ENCODE measurements at regions not wholly inside any gene's neighbourhood (a gene's known extent, or its start where the extent isn't known, plus 50 kb on each side); places are given as distances from the start of the nearest gene placed in this dataset.

- Histone ChIP-seq H3K4me1 (replicated peaks in 1 of 2; ENCODE audit: control insufficient read depth in 2 of 2, insufficient read depth in 2 of 2, low read length in 2 of 2) (no peaks in the 10 kb centered on the region), H3K9me3 (replicated peaks; ENCODE audit: control insufficient read depth, insufficient read depth, low read depth, low read length) (no peaks in the 10 kb centered on the region), H3K9me1 (ENCODE audit: control insufficient read depth, insufficient read depth, low read length) (no peaks in the 10 kb centered on the region), H3K9ac (ENCODE audit: insufficient read depth in 1 of 2, low read depth in 2 of 2, low read length in 2 of 2) (no peak overlapping the region), H3K4me3 (no peak overlapping the region), H3K4me2 (ENCODE audit: insufficient read depth, low read length) (no peak overlapping the region), H3K79me2 (ENCODE audit: control insufficient read depth, insufficient read depth, low read length) (no peaks in the 10 kb centered on the region), H2AFZ (ENCODE audit: low read depth, low read length) (no peak overlapping the region), H4K20me1 (replicated peaks; ENCODE audit: control insufficient read depth, insufficient read depth, low read length) (no peaks in the 10 kb centered on the region), H3K27ac (ENCODE audit: extremely low read depth, low read depth, low read length) (no peak overlapping the region), H3K27me3 (ENCODE audit: control insufficient read depth in 2 of 2, insufficient read depth in 2 of 2, low read length in 2 of 2) (no peaks in the 10 kb centered on the region; a peak in 1 of 5 replicates), H3K36me3 (ENCODE audit: control insufficient read depth, insufficient read depth, low read length) (no peaks in the 10 kb centered on the region)
- DNase-seq (ENCODE audit: extremely low read depth in 1 of 4, low spot score in 3 of 4) (no peak), ATAC-seq (no peak), FAIRE-seq (no peak)
- BruUV-seq (replicated peaks), result no TSS peak
- CTCF ChIA-PET (ENCODE audit: low intra/inter-chr PET ratio), result no interaction called here
- intact Hi-C loops (cut with micrococcal nuclease), result no loop called here
- 0% methylated on average over 3 of the region's 3 CpGs for WGBS (ENCODE audit: insufficient coverage, low coverage, missing lambda C conversion rate)
- in situ Hi-C loops (cut with MboI), result no loop called here
- POLR2A ChIA-PET, result no interaction called here
- no peak for TF ChIP-seq ZNF717 (CRISPR knock-in tag; IDR thresholded peaks at IDR 0.05)
- TF ChIP-seq, protein P1, sequence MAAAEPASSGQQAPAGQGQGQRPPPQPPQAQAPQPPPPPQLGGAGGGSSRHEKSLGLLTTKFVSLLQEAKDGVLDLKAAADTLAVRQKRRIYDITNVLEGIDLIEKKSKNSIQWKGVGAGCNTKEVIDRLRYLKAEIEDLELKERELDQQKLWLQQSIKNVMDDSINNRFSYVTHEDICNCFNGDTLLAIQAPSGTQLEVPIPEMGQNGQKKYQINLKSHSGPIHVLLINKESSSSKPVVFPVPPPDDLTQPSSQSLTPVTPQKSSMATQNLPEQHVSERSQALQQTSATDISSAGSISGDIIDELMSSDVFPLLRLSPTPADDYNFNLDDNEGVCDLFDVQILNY (CRISPR knock-in tag; IDR thresholded peaks at IDR 0.05), result no peak
- TF ChIP-seq, protein P2, sequence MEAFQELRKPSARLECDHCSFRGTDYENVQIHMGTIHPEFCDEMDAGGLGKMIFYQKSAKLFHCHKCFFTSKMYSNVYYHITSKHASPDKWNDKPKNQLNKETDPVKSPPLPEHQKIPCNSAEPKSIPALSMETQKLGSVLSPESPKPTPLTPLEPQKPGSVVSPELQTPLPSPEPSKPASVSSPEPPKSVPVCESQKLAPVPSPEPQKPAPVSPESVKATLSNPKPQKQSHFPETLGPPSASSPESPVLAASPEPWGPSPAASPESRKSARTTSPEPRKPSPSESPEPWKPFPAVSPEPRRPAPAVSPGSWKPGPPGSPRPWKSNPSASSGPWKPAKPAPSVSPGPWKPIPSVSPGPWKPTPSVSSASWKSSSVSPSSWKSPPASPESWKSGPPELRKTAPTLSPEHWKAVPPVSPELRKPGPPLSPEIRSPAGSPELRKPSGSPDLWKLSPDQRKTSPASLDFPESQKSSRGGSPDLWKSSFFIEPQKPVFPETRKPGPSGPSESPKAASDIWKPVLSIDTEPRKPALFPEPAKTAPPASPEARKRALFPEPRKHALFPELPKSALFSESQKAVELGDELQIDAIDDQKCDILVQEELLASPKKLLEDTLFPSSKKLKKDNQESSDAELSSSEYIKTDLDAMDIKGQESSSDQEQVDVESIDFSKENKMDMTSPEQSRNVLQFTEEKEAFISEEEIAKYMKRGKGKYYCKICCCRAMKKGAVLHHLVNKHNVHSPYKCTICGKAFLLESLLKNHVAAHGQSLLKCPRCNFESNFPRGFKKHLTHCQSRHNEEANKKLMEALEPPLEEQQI (IDR thresholded peaks at IDR 0.05), result no peak
- no peak for TF ChIP-seq KDM4B (IDR thresholded peaks at IDR 0.05; ENCODE audit: borderline replicate concordance in 2 of 2, low read depth in 1 of 2)
- TF ChIP-seq FOSL1 (tag; conservative IDR thresholded peaks at IDR 0.05), result no peak
- no peak for TF ChIP-seq RBM39 (optimal IDR thresholded peaks at IDR 0.05; ENCODE audit: low read depth, low read length)
- no peak for TF ChIP-seq HLTF (IDR thresholded peaks at IDR 0.05)
- no peak for TF ChIP-seq TARDBP (IDR thresholded peaks at IDR 0.05)
- TF ChIP-seq, protein P3, sequence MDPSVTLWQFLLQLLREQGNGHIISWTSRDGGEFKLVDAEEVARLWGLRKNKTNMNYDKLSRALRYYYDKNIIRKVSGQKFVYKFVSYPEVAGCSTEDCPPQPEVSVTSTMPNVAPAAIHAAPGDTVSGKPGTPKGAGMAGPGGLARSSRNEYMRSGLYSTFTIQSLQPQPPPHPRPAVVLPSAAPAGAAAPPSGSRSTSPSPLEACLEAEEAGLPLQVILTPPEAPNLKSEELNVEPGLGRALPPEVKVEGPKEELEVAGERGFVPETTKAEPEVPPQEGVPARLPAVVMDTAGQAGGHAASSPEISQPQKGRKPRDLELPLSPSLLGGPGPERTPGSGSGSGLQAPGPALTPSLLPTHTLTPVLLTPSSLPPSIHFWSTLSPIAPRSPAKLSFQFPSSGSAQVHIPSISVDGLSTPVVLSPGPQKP (CRISPR knock-in tag; IDR thresholded peaks at IDR 0.05), result no peak
- no peak for TF ChIP-seq EZH2 (IDR thresholded peaks at IDR 0.05; ENCODE audit: borderline replicate concordance, low read depth, low read length)
- no peak for TF ChIP-seq EP400 (IDR thresholded peaks at IDR 0.05)
- no peak for TF ChIP-seq PTRF (tag; IDR thresholded peaks at IDR 0.05)
- no peak for TF ChIP-seq ZNF445 (CRISPR knock-in tag; IDR thresholded peaks at IDR 0.05; ENCODE audit: low read depth)
- TF ChIP-seq RFX1 (IDR thresholded peaks at IDR 0.05), result no peak
- no peak for TF ChIP-seq JUNB (CRISPR knock-in tag; conservative IDR thresholded peaks at IDR 0.05)
- TF ChIP-seq ILF3 (IDR thresholded peaks at IDR 0.05; ENCODE audit: borderline replicate concordance), result no peak
- TF ChIP-seq POLR3G (IDR thresholded peaks at IDR 0.05; ENCODE audit: extremely low read depth, insufficient read length, insufficient replicate concordance), result no peak
- no peak for TF ChIP-seq KLF10 (CRISPR knock-in tag; IDR thresholded peaks at IDR 0.05)
These were observed 129.0 kb upstream of the MAMLD1 start for GRCh38 chrX:150234126-150234525.

All from K562 (cell line).